OCI-M1 (cell line): ENCODE measurements at regions not wholly inside any gene's neighbourhood (a gene's known extent, or its start where the extent isn't known, plus 50 kb on each side); places are given as distances from the start of the nearest gene placed in this dataset.

Source experiments
- DNase-seq: peaks from one replicate; lab custom pipeline; 2025; lab: John Stamatoyannopoulos, UW

DNA sequence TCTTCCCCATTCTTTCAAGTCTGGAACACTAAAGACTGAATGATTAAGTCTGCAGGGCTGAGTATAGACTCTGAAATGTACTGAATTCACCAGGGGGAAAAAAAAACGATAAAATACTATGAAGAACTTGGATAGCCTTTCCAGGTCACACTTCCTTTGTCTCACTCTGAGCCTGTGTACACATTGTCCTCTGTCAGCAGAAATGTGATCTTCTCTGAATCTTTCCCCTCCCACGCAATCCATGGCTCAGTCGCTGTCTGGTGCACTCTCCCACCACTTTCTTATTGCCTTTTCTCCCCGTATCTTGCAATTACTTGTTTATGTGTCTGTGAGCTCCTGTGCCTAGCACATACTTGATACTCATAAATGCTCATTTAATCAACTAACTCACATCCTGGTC is 212.6 kb upstream of the RSPO3 start:
- DNase-seq, result peak; percentile 66

DNA sequence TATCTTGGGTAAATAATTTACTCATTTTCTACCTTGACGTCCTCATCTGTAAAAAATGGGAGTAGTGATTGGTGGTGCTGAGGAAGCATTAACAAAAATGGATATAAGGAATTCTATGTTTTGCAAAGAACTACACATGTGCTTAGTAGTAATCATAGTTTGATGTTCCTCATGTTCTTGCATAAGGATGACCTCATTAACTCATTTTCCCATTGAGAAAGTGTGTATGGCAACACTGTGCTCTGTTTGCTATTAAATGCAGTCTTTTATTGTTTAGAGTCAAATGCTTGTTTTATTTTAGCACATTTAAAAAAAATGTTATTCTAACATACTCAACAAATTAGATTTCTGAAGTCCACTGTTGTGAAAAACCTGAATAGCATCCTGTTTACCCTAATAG is 211.2 kb upstream of the RSPO3 start:
- DNase-seq, result no peak

DNA sequence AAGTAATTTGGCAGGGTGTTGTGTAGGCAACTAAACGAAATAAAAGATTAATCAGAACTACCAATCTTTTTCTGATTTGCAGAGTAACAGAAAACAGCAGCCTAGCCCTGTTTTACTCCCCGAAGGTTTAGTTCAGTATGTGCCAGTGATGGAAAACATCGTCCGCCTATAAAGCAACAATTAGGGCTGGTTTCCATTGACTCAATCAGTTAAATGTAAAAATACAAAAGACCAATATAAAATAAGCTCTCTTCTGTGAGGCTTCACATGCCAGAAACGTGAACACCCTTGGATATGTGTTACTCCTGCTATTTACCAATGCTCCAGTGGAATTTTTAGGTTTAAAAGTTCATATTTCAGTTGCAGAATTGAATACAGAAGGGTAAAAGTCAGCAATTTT is 210.5 kb upstream of the RSPO3 start:
- no peak for DNase-seq

DNA sequence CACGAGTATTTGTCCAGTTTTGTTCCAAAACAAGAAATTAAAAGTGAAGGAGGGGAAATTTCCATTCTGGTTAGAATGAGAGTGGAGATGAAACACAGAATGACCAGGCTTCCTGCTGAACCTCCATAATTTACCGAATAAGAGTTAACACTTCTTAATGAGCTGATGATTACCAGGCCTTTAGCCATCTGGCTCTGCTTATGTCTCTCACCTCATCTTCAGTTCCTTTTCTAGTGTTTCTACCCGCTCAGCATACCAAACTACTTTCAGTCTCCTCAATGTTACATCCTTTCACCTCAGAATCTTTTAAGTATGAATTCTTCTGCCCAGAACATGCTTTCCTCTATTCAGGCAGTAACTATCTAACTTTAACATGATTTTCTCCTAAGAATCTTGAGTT is 209.0 kb upstream of the RSPO3 start:
- no peak for DNase-seq

DNA sequence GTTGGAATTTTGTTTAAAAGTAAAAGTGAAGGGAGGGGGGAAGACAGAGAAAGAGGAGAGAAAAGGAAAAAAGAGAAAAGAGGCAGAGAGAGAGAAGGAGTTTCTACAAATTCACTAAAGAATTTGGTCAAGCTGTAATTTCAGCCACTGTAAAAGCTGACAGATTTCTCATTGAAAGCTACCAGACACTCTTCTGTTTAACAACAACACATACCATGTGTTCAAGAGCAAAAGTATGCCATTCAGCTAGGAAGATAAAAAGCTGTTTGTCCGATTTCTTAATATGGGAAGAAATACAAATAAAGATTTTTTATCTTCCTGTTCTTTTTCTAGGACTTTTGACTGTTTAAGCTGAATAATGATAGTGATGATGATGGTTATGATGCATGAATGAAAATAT is 204.8 kb upstream of the RSPO3 start:
- no peak for DNase-seq

DNA sequence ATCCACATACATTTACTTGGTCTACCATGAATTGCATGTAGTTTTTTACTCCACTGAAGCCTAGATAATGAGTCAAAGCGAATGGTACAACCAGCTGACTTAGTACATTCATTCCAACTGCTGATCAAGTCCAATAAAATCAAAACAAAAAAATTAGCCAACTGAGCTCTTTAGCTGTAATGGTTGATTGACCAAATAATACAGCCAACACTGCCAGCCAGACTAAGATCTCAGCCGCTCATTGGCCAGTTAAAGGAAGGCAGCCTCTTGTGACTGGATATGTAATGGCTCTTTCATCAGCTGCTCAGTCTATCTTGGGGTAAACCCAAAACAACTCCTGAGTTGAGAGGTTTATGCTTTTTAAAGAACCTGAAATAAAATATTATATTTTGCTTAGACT is 204.3 kb upstream of the RSPO3 start:
- no peak for DNase-seq

DNA sequence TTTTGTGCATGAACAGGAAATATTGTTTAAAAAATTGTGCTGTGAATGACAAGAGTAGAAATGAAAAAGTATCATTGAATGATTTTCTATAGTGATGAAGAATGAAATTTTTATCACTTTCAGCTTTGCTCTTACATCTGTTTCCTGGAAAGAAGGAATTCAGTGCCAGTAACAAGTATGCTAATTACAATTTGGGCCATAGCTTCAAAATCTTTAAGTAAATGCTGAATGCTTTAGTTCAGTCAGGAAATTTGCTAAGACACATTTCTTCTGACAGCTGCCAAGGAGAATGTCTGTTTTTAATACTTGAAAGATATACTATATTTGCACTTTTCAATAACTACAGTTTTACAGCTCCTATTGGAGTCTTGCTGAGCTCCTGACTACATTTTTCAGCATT is 203.7 kb upstream of the RSPO3 start:
- DNase-seq, result no peak

DNA sequence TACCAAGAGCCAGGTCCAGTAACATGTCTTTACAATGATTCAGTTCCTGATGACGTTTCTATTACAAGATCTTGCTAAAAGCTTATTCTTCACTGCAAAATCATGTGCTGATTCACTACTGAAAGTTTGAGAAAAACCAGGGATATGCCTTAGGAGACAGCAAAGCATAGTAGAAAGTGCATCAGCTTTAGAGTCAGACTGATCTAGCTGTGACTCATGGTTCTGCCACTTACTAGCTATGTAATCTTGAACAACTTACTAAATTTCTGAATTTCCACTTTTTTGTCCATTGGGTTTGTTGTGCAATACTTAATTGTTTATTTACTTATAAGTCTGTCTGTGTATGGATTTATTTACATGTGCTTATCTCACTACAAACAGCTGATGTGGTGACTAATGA is 198.5 kb upstream of the RSPO3 start:
- no peak for DNase-seq

DNA sequence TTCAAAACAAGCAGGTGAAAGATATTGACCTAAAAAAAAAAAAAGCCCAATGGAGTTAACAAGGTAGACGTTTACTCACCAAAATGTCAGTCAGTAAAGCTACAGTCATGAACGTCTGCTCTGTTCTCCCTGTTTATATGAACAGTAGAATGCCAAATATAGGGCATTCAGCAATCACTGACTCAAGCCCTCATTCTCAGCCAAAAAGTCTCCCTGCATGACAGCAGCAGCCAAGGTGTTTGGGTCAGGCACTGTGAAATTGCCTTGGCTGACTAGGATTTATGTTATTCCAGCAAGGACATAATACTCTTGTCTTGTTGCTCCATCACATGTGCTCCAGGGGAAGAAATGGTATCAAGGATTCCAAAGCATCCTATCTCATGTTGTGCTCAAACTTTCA is 194.7 kb upstream of the RSPO3 start:
- no peak for DNase-seq

DNA sequence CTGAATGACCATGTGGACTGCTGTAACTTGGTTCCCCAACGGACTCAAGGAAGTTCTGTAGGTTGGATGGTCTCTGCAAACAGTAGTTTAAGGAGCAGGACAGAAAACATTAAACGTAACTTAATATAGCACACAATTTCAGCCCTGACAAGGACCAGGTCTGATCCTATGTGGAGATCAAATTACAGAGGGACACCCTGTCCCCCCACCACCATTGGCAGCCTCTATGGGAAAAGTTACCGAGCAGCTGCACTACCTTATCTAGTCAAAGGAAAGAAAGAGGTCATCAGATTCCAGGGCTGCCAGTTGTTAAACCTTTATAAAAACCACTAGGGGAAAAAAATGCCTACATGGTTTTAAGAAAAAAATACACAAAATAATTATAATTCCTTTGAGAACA is 191.5 kb upstream of the RSPO3 start:
- no peak for DNase-seq

DNA sequence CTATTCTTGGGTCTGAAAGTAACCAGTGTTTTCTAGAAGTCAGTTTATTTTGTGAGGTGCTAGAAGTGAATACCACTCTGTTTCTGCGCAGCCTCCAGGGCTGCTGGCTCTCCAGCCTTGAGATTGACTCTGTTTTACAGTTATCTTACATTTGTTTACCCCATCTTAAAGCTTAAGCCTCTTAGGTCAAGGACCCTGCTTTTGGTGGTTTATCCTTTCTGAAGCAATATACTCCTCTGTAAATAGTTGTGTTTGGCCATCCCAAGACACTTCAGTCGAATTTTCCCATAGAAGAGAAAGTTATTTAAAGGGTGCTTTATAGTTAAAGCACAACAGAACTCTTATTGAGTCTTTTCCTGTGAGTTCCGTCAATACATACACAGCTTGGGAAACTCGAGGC is 190.6 kb upstream of the RSPO3 start:
- DNase-seq, result no peak

DNA sequence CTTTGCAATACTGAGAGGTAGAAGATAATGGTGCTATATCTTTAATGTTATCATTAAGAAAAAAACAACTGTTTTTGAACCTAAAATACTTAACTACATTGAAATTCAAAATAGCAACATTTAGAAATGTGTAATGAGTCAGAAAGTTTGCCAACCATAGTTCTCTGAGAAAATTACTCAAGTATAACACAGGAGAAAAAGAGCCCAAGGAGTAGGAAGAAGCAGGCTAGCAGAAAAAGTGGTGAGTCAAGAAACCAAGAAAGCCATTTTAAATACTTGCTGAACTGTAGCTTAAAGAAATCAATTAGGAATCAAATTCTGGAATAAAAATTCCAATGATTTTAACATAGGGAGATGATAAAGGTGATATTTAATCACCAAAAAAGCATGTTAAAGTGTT is 181.0 kb upstream of the RSPO3 start:
- no peak for DNase-seq

DNA sequence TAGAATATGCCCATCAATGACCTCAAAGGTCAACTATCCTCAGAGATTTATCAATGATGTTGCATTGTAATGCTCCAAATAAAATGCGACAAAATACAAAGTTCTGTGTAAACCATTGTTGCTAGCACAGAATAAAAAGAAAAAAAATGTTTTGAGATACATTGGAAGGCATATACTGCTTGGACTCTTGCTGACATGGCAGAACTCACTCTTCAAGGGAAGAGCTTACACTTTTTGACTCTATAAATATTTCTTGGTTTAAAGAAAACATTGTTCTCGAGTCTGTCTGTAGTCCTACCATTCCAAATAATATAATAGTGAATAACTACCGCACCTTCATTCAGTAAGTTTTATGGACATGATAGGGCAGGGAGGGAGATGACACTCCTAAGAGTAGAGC is 178.7 kb upstream of the RSPO3 start:
- no peak for DNase-seq

DNA sequence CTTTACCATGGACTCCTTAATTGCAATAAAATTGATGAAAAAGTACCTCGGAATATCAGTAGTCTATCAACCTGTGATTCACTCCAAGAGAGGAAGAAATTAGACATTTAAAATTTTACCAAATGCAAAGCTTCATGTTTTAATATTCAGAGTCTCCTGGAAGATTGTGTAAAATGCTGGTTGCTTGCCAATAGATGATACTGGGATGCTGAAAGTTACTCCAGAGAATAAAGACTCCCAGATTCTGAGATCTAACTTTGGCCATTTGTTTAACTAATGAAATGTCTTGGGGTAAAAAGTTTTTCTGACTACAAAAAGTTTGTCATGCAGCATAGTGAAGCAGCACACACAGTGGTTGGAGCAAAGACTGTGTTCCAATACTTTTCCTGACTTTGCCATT is 176.7 kb upstream of the RSPO3 start:
- no peak for DNase-seq

DNA sequence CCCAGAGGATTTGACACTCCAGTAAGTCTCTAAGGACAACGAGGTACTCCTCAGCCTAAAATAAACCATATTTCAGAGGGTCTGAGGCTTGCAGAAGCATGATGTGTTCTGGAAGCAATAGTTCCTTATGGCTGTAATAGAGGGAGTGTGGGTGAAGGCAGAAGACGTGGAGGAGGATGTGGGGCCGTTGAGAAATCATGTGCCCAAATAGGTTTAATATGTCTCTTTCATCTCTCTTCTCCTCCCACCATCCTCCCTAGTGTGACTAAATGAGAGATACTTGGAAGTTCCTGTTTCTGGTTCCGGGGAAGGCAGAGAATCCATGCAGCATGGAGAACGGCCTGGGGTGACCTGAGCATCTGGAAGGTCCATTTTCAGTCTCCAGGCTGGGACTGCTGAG is 174.0 kb upstream of the RSPO3 start:
- peak; percentile 27 for DNase-seq

DNA sequence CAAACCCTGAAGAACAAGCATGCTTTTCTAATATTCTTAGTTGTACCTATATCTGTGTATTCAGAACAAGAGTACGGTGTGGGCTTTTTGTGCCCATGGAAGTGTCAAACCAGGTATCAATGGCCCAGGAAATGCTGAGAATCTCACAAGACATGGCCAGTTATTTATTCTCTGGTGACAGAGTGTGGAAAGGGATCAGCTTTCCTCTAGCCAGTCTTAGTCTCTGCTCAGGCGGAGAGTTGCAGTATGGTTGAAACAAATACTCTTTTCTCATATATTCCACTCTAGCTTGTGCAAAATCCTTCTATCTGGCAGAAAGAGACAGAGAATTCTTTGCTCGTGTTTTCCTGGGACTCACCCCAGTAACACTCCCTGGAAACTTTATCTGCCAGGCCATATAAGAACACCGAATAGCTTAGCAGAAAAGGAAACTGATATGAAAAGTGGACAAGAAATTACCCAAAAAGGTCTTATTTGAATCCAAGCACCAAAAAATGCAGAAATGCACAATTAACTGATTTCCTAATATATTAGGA is 173.3 kb upstream of the RSPO3 start:
- DNase-seq, result no peak

DNA sequence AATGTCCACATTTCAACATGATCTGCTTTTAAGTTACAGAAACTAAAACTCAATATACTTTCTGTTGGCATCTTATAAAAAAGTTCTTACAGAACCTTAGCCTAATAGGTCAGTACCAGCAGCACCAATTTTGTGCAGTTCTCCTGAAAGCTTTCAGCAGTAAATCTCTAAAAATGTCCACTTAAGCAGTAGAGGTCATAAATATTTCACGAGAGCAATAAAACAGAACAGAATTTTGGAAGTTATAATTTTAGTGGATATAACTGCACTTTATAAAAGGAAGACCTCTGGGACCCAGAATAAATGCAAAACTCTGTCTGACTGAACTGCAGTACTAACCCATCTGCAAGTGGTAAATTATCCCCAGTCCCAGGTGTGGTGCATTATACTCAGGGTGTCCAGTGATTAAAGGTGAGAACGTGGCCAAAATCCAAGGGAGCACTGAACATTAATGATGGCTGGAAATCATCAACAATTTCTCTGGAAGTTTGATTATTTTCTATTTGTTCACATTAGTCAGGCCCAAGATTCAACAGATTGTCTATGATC is 172.6 kb upstream of the RSPO3 start:
- no peak for DNase-seq

DNA sequence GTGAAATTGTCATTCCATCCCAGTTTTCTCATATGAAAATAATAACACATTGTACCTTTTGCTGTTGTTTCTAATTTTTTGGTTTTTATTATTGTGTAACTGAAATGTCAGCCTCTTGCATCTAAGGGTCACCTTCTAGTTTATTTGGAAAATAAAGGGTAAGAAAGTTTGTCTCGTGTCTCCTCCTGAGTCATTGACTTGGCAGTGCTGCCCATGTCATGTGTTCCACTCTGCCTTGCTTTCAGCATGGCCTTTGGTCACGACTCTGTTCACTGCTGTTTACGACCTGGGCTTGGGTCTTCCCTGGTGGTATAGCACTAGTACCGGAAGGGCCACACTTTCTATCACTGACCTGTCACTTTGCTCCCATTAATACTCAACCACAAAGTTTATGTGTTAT is 171.4 kb upstream of the RSPO3 start:
- no peak for DNase-seq

DNA sequence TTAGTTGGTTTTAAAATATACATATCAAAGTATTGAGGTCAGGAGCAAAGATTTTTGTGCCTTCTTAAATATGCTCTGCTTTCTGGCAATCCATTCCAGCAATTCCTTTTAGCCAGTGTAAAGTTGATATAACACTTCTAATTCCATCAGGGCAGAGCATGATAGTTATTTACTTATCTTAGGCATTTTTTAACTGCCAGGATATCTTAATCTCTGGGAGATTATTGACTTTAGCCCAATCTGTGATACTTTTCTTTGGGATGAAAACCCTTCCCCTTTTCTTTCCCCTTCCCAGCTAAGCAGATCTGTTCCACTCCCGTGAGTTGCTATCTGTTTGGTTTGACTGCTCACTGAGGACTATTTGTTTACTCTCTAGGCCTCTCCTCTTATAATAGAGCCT is 168.7 kb upstream of the RSPO3 start:
- DNase-seq, result no peak

DNA sequence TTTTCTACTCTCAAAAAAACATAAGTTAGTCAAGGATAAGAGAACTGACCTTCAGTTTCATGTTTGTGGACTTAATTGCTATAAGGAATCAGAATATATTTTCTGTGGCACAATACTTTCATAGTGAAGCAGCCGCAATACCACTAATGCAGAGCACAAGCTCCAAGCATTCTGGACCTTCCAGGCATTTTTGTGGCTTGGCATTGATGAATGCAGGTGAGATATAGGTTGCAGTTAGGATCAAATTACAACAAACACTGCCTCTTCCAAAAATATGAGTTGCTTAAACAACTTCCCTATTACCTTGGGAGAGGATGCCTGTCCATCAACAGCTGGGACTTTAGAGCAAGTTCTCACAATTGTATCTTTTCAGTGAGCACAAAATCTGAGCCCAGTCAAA is 162.8 kb upstream of the RSPO3 start:
- no peak for DNase-seq

DNA sequence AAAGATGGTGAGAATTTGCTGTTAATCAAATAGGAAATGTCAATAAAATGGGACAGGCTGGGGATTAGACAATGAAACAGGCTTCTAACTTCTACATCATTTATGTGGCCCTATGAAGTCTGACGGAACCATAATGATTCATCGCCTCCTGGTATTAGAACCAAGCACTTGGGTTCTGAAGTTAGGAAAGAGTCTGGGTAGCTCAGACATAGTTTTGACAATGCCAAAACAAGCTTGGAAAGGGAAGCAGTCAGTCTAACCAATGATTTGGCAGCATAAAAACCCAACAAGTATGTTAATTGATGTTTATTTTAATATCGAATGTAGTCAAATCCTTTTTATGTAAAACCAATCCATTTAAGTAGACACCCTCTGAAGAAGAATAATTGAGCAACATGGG is 160.8 kb upstream of the RSPO3 start:
- DNase-seq, result no peak

DNA sequence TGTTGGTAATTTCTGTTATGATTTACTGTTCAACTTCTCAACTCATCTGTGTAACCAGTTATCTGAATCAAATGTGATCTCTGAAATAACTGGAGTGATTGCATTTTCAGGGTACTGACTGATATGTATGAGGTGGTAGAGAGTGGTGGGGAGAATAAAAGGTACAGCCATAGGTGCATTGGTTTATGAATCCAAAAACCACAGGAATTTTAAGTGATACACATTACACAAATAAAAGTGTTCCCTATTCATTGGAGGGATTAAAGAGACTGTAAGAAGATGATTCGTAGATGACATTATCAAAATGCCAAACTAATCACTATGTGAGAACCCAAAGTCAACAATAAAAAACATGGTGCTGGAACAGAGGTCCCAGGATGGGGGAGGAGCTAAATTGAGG is 158.7 kb upstream of the RSPO3 start:
- no peak for DNase-seq

DNA sequence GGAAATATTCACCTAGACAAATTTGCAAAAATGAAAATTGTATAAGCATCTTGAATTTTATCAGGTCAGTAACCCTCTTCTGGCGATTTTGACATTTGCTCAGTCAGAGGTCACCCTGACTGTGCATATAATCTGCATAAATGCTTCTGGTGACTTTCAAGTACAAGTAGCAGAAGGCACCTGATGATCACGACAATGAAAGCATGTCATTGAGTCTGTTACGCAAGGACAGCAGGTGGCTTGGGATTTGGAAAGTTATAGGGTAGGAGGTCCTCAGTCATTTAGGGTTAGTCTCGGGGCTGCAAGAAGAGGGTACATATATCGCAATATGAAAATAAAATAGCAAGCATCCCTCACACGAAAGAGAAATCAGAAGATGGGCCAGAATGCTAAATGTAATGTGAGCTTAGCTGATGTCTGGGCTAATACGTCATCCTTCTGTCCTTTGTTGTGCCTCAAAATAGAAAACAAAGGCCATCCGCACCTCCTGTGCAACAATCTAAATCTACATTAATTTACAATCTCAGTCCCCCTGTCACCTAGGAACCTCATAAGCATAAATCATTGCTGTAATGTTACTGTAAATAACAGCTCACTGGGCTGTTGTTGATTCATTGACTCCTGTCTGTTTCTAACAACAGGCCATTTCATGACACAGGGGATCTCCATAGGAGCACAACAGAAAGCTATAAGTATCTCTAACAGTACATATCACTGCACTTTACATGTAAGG is 155.2 kb upstream of the RSPO3 start:
- no peak for DNase-seq
